ENCODE measurements at regions not wholly inside any gene's neighbourhood (a gene's known extent, or its start where the extent isn't known, plus 50 kb on each side); places are given as distances from the start of the nearest gene placed in this dataset.

GRCh38 chr1:221605569-221605968 is 136.3 kb downstream of the DUSP10 start:
- intact Hi-C loops (cut with DNase I; ENCODE audit: low total_unique reads): no loop called here
- in situ Hi-C loops (cut with MboI; ENCODE audit: low sequenced_read_pairs in 4 of 4): no loop called here

GRCh38 chr1:221606256-221606655 is 135.6 kb downstream of the DUSP10 start:
- Histone ChIP-seq H3K9me3 (no peaks in the 10 kb centered on the region), H3K4me1 (no peaks in the 10 kb centered on the region), H3K4me3 (no peak overlapping the region), H3K27me3 (no peaks in the 10 kb centered on the region), H3K27ac (no peak overlapping the region), H3K36me3 (no peaks in the 10 kb centered on the region)
- no peak for TF ChIP-seq CTCF (IDR thresholded peaks at IDR 0.05 in 4 of 5, conservative IDR thresholded peaks at IDR 0.05 in 1 of 5)
- no peak for TF ChIP-seq POLR2A (IDR thresholded peaks at IDR 0.05)
- in situ Hi-C loops (cut with MboI; ENCODE audit: low sequenced_read_pairs in 4 of 4) (no loop called here), intact Hi-C loops (cut with DNase I; ENCODE audit: low total_unique reads) (no loop called here)
- DNase-seq (no peak), ATAC-seq (no peak)

More at GRCh38 chr1:221605569-221605968, 136.3 kb downstream of the DUSP10 start:
- DNase-seq (no peak), ATAC-seq (no peak)
- no peaks in the 10 kb centered on the region for H3K27me3 ChIP-seq
- no peak for TF ChIP-seq CTCF (IDR thresholded peaks at IDR 0.05 in 4 of 5, conservative IDR thresholded peaks at IDR 0.05 in 1 of 5)
- no peak for TF ChIP-seq POLR2A (IDR thresholded peaks at IDR 0.05)
- no peak overlapping the region for H3K27ac ChIP-seq
- no peaks in the 10 kb centered on the region for H3K4me1 ChIP-seq
- no peaks in the 10 kb centered on the region for H3K9me3 ChIP-seq
- no peak overlapping the region for H3K4me3 ChIP-seq
- no peaks in the 10 kb centered on the region for H3K36me3 ChIP-seq

GRCh38 chr1:221608835-221609320 is 133.0 kb downstream of the DUSP10 start:
- DNase-seq: no peak

GRCh38 chr1:221611656-221612046 is 130.2 kb downstream of the DUSP10 start:
- Histone ChIP-seq H3K4me3 (no peak overlapping the region), H3K27me3 (no peaks in the 10 kb centered on the region), H3K27ac (peak overlapping the region; percentile 53 to 75 (median 66)), H3K36me3 (no peaks in the 10 kb centered on the region), H3K9me3 (no peaks in the 10 kb centered on the region), H3K4me1 (peaks cover 12% of the 10 kb centered on the region in 2 donors)
- ATAC-seq: no peak
- intact Hi-C loops (cut with DNase I; ENCODE audit: low total_unique reads) (loop anchor here (2.0 kb wide), 2 partner anchors 47 to 131 kb away; partner anchors contain the start of gene DUSP10), in situ Hi-C loops (cut with MboI; ENCODE audit: low sequenced_read_pairs in 4 of 4) (no loop called here)
- TF ChIP-seq CTCF (IDR thresholded peaks at IDR 0.05 in 4 of 5, conservative IDR thresholded peaks at IDR 0.05 in 1 of 5) (no peak), POLR2A (IDR thresholded peaks at IDR 0.05) (no peak)
- no peak for DNase-seq

More at GRCh38 chr1:221608835-221609320, 133.0 kb downstream of the DUSP10 start:
- in situ Hi-C loops (cut with MboI; ENCODE audit: low sequenced_read_pairs in 4 of 4) (no loop called here), intact Hi-C loops (cut with DNase I; ENCODE audit: low total_unique reads) (no loop called here)
- no peaks in the 10 kb centered on the region for H3K27me3 ChIP-seq
- TF ChIP-seq CTCF (IDR thresholded peaks at IDR 0.05 in 4 of 5, conservative IDR thresholded peaks at IDR 0.05 in 1 of 5) (no peak), POLR2A (IDR thresholded peaks at IDR 0.05) (no peak)
- H3K36me3 ChIP-seq: no peaks in the 10 kb centered on the region
- peaks cover 12% of the 10 kb centered on the region in 2 donors for H3K4me1 ChIP-seq
- H3K4me3 ChIP-seq: no peak overlapping the region
- ATAC-seq: no peak
- H3K27ac ChIP-seq: no peak overlapping the region
- H3K9me3 ChIP-seq: no peaks in the 10 kb centered on the region
